DMS53 treated with DMSO at 0.1 percent for 48 hours (cell line): ENCODE measurements at regions not wholly inside any gene's neighbourhood (a gene's known extent, or its start where the extent isn't known, plus 50 kb on each side); places are given as distances from the start of the nearest gene placed in this dataset.
A peak's percentile ranks its signal among the peaks of the same experiment; 100 is the strongest.
"Not testable (repeated sequence)": the region's sequence is repeated elsewhere in the genome, so short reads cannot be mapped to it uniquely, and the experiment has no call there.

Experiments
- DNase-seq: peaks from one replicate; lab custom pipeline; 2025; ENCODE audit not compliant: unreplicated experiment; lab: John Stamatoyannopoulos, UW

- no peak for DNase-seq
Observed at GRCh38 chr6:77010931-77011542, 452.3 kb downstream of the HTR1B start.

DNA sequence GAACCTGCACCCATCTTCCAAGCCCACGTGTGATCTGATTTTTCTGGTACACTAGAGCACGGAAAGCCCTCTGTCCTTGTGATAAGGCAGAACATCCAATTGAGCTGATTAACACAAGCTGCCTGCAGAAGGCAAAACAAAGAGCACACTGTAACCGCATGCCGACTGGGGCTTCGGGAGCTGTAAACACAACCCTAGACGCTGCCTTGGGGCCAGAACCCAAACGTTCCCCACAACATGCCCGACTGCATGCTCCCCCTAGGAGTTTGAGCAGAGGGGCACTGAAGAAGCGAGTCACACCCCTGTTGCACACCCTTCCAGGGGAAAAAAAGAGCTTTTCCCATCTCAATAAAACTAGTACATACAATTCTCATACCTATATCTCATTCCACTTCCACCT, 470.7 kb downstream of the HTR1B start:
- no peak for DNase-seq

DNA sequence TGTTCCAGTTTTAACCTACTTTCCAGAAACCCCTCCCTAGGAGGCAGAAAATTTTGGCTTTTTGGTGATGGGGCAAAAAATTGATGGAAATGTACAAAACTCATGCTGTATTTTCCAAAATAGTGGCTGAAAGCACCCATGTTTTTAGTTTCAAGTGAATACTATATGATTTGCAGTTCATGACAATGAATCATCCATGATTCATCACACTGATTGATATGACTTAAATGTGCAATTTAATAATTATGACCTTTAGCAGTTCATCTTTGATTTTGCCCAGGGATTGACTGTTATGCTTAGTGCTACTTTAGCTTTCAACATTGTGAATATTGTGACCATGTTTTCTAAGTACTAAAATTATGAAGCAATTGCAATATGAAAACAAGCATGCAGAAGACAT, 478.7 kb downstream of the HTR1B start:
- DNase-seq, result no peak

- DNase-seq, result no peak
Observed at GRCh38 chr6:76982476-76983199, 480.7 kb downstream of the HTR1B start.

GRCh38 chr6:76972474-76972873, 490.8 kb downstream of the HTR1B start:
- DNase-seq, result no peak

GRCh38 chr6:76959177-76959576, 504.1 kb downstream of the HTR1B start:
- DNase-seq, result not testable (repeated sequence)

GRCh38 chr6:76942203-76942966, 520.9 kb downstream of the HTR1B start:
- DNase-seq, result no peak

GRCh38 chr6:76940191-76940590, 523.1 kb downstream of the HTR1B start:
- DNase-seq, result no peak

DNA sequence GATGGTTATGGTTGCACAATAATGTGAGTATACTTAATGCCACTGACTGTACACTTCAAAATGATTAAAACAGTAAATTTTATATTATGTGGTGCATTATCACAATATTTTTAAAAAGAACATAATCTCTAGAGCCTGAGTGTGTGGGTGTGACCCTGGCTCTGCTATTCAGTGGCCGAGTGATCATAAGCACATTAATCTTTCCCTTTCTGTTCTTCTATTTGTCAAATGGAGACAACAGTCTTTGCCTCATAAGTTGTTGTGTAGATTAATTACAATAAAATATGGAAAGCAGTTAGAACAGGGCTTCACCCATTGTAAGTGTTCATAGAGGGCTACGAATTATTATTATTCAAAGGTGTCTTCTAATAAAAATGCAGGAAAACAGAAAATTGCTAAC, 548.6 kb downstream of the HTR1B start:
- no peak for DNase-seq

DNA sequence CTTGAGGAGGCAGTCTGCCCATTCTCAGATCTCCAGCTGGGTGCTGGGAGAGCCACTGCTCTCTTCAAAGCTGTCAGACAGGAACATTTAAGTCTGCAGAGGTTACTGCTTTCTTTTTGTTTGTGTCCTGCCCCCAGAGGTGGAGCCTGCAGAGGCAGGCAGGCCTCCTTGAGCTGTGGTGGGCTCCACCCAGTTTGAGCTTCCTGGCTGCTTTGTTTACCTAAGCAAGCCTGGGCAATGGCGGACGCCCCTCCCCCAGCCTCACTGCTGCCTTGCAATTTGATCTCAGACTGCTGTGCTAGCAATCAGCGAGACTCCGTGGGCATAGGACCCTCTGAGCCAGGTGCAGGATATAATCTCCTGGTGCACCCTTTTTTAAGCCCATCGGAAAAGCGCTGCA, 557.8 kb downstream of the HTR1B start:
- not testable (repeated sequence) for DNase-seq

GRCh38 chr6:76892542-76892941, 570.7 kb downstream of the HTR1B start:
- DNase-seq, result no peak

DNA sequence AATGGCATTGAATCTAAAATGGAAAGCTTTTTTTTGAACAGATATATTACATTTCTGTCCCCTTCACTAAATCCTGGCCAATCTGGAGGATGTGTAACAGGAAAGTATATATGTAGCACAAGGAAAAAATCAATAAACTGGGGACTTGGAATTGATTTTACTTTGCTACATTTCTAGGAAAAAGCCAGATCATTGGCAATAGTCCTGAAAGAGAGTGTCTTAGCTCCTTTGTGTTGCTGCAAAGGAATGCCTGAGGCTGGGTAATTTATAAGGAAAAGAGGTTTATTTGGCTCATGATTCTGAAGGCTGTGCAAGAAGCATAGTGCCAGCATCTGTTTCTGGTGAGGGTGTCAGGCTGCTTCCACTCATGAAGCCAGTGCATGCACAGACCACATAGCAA, 574.9 kb downstream of the HTR1B start:
- no peak for DNase-seq

DNA sequence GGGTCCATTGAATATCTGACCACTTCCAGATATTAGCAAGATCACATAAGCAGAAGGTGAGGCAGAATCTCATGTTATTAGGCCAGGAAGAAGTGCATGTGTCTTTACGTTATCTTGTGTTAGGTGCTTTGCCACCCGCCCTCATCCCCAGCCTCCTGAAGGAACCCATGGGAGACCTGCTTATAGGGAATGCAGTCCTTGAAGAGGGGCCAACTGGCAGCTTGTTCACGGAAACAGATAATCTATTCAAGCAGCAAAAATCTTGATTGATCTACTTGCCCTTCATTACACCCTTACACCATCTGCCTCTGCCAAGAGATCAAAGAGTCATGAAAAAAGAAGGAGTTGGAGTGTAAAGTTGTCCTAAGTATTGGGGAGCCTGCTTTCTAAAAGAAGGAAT, 576.4 kb downstream of the HTR1B start:
- no peak for DNase-seq

DNA sequence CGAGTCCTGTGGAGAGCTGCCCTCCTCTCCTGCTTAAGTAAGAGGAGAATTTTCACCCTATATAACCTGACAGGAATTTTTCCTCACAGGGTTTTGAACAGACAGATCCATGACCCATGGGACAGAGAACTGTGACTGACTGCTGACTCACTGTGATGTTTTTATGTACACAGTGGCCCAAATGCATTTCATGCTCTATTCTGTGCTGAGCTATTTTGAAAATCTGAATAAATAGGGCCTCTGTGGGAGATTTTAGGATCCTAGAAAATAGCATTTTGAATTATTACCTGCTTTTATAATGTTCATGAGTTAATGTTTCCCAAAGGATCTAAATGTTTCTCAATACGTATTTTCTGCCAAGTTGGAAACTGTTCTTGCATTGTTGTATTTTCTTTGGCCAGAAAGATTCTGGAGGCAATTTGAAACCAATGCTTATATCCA, 577.4 kb downstream of the HTR1B start:
- no peak for DNase-seq

DNA sequence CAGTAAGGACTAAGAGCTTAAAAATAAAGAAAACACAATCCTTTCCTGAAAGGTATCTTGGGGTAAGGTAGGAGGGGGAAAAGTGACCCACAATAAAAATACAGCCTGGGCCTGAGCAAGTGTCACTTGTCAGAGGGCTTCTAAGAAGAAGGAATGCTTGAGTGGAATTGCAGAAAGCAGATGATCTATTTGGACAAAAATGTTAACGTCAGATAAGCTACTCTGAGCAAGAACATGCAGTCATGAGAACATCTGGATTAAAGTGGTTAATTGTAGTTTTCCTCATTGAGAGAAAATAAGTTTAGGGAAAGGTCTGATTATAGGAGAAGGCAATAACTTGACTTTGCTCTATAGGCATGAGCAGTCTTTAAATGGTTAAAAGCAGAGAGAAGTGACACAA, 581.9 kb downstream of the HTR1B start:
- DNase-seq, result no peak

- DNase-seq, result peak; percentile 68
Observed at GRCh38 chr6:76876922-76877553, 586.3 kb downstream of the HTR1B start.

DNA sequence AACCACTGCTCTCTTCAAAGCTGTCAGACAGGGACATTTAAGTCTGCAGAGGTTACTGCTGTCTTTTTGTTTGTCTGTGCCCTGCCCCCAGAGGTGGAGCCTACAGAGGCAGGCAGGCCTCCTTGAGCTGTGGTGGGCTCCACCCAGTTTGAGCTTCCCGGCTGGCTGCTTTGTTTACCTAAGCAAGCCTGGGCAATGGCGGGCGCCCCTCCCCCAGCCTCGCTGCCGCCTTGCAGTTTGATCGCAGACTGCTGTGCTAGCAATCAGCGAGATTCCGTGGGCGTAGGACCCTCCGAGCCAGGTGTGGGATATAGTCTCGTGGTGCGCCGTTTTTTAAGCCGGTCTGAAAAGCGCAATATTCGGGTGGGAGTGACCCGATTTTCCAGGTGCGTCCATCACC, 586.9 kb downstream of the HTR1B start:
- not testable (repeated sequence) for DNase-seq

GRCh38 chr6:76867182-76867581, 596.1 kb downstream of the HTR1B start:
- no peak for DNase-seq

DNA sequence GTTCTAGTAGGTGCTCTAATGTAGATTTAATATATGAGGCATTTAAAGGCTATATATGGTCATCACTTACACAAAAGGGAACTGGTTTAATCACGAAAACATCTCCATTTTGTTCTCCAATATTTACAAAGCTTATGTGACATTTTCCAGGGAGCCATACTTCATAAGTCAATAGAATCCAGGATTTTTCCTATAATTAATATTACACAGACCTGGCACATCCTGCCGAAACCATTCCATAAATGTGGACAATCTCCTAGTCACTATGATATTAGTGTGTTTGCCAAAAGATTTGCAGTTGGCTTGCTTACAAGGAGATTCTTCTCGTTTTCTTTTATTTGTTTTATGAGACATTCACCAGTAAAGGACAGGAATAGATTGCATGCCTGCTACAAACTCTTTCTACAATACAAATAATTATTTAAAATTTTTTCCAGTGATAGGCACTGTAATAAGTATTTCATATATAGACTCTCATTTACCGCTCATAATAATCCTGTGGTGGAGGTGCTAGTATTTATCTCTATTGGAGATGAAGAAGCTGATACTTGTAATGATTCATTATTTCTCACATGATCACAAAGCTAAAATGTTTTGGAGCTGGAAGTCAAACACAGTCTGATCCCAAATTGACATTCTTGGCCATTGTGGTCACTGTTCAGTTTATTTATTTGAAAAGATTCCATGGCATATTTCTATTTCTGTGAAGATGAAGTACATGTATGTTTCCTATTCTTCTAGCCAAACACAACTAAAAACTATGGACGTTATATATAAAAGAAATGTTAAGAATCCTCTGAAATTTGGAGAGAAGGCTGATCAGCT, 597.0 kb downstream of the HTR1B start:
- no peak for DNase-seq

GRCh38 chr6:76862936-76863335, 600.4 kb downstream of the HTR1B start:
- no peak for DNase-seq

GRCh38 chr6:76861403-76861802, 601.9 kb downstream of the HTR1B start:
- peak; percentile 24 for DNase-seq
